Hepatocyte (in vitro differentiated cells): ENCODE measurements at regions not wholly inside any gene's neighbourhood (a gene's known extent, or its start where the extent isn't known, plus 50 kb on each side); places are given as distances from the start of the nearest gene placed in this dataset.
"Not testable (repeated sequence)": the region's sequence is repeated elsewhere in the genome, so short reads cannot be mapped to it uniquely, and the experiment has no call there.

Experiments
- EZH2 ChIP-seq: fragments of 200-600 bp; sonication (generic); IDR thresholded peaks from 2 replicates; pipeline ENCODE4 v1.6.1; 2016; ENCODE audit warnings: antibody characterized with exemption, mild to moderate bottlenecking, borderline replicate concordance
- EZH2phosphoT487 ChIP-seq: fragments of 200-600 bp; sonication (generic); IDR thresholded peaks from one replicate; pipeline ENCODE4 v1.6.1; 2018; ENCODE audit warnings: antibody characterized with exemption, mild to moderate bottlenecking, low read depth, moderate library complexity; ENCODE audit not compliant: unreplicated experiment, severe bottlenecking
- TF ChIP-seq, protein P1 (sequence below): fragments of 200-600 bp; sonication (generic); IDR thresholded peaks from 2 replicates; pipeline ENCODE4 v1.5.1; 2016; ENCODE audit warnings: antibody characterized with exemption, mild to moderate bottlenecking; ENCODE audit not compliant: poor library complexity

DNA sequence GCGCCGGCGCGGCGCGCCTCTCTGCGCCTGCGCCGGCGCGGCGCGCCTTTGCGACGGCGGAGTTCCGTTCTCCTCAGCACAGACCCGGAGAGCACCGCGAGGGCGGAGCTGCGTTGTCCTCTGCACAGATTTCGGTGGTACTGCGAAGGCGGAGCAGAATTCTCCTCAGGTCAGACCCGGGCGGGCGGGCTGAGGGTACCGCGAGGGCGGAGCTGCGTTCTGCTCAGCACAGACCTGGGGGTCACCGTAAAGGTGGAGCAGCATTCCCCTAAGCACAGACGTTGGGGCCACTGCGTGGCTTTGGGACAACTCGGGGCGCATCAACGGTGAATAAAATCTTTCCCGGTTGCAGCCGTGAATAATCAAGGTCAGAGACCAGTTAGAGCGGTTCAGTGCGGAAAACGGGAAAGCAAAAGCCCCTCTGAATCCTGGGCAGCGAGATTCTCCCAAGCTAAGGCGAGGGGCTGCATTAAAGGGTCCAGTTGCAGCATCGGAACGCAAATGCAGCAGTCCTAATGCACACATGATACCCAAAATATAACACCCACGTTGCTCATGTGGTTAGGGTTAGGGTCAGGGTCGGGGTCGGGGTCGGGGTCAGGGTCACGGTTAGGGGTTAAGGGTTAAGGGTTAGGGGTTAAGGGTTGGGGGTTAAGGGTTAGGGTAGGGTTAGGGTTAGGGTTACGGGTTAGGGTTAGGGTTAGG is 168.4 kb downstream of the OR4F15 start:
- TF ChIP-seq, protein P1, sequence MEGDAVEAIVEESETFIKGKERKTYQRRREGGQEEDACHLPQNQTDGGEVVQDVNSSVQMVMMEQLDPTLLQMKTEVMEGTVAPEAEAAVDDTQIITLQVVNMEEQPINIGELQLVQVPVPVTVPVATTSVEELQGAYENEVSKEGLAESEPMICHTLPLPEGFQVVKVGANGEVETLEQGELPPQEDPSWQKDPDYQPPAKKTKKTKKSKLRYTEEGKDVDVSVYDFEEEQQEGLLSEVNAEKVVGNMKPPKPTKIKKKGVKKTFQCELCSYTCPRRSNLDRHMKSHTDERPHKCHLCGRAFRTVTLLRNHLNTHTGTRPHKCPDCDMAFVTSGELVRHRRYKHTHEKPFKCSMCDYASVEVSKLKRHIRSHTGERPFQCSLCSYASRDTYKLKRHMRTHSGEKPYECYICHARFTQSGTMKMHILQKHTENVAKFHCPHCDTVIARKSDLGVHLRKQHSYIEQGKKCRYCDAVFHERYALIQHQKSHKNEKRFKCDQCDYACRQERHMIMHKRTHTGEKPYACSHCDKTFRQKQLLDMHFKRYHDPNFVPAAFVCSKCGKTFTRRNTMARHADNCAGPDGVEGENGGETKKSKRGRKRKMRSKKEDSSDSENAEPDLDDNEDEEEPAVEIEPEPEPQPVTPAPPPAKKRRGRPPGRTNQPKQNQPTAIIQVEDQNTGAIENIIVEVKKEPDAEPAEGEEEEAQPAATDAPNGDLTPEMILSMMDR, result not testable (repeated sequence)
- not testable (repeated sequence) for TF ChIP-seq EZH2phosphoT487, EZH2
